G401.6 (cell line): ENCODE measurements at regions not wholly inside any gene's neighbourhood (a gene's known extent, or its start where the extent isn't known, plus 50 kb on each side); places are given as distances from the start of the nearest gene placed in this dataset.
A peak's percentile ranks its signal among the peaks of the same experiment; 100 is the strongest.
"Not testable (repeated sequence)": the region's sequence is repeated elsewhere in the genome, so short reads cannot be mapped to it uniquely, and the experiment has no call there.

Experiments used
- FAIRE-seq: peaks from 2 replicates; lab custom pipeline; 2012; peaks lifted over from hg19 to GRCh38; lab: Jason Lieb, UNC

DNA sequence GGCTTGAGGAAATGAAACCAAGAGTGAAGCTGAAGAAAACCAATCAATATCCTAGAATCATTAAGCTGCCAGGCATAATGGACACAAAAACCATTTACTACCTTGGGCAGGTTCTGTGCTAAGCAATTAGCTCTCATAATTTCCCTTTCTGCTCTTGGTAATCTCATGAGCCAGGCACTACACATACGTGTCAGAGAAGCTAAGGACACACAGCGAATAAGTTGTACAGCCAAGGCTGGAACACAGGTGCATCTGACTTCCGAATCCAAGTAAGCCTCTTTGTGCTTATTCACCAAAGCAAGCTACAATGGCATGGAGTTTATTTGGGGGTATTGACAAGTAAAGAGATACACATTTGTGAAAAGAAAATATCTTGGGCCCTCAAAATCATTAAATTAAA lies 1343.9 kb upstream of the MIR17HG start:
- FAIRE-seq, result no peak

DNA sequence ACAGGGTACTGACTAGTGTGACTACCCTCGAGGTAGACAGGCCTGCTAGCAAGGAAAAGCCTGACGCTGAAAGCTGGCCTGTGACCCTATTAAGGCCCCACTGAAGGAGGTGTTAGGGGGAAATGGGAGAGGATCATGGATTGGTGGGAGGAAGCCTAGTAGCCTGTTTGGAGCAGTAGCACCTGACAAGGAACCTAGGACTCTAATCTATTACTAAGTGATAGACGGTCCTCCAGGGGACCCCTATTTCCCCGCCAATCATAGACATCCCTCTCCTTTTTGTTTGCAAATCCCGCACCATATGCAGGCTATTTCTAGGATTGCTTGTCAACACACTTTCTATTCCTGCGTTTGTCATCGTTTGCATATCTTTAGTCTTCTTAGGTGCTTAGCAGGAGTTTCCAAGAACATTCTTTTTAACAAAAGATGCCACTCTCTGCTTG lies 1338.8 kb upstream of the MIR17HG start:
- FAIRE-seq, result no peak

DNA sequence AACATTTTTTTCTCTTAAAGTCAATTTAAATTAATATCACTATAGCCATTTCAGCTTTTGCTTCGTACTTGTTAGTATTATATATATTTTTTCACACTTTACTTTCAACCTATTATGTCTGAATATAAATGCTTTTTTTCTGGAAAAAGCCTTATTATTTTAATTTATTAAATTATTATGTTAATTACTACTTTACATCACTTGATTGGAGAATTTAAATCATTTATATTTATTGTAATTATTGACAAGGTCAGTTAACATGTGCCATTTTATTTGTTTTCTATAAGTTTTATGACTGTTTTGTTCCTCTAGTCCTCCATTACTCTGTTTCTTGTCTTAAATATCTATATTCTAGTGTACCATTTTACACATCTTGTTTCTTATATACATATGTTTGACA lies 1333.4 kb upstream of the MIR17HG start:
- FAIRE-seq, result peak; percentile 73

DNA sequence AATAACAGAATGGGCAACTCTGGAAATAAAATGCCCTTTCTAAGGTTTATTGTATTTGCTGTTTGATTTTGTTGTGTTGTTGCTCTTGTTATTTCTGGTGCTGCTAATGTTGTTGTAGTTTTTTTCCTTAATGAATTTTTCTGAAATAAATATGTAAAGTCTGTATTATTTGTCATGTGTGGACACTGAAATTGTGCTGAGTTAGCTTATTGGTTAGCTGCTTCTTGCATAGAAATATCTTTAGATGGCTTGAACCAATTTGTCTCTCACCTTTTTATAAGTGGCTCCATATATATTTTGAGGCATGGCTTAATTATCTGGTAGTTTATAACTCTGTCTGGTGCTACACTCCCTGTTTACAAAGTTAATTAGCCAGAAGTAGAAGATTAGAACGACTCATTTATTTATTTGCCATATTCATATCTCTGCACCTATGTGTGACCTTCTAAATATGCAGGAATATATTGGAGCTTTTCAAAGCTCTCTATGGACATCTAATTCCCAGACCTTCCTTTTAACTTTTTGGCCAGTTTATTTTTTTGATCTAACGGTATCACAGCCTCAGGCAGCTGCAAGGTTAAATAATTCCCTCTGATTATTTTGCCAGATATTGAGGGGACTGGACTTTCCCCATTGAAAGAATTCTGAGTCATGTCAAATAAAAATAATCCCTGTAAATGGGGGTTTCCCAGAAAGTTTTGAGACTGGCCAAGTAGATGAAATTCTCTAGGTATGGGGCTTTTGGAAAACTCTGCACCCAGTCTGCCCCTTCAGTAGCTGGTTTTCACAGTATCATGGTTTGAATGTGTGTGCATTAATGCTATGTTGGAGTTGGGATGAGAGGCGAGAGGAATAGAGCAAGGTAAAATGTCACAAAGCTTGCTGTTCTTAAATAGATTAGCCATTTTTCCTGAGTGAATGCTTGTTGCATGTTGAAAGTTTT lies 1331.7 kb upstream of the MIR17HG start:
- FAIRE-seq, result no peak

DNA sequence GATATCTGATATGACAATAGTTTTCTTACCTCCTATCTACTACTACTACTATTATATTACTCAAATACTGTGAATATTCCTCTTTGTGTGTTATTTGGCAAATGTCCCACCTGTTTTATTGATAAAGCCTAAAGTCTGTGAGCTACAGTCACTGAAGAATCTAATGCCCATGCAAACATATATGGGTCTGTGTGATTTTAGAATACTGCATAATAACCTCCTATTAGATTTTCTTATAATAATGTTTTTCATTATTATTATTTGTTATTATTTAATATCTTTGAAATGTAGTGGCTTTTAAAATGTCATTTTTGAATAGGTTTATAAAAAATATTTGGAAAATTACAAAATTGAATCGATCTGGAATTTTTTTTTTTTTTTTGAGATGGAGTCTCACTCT lies 1330.8 kb upstream of the MIR17HG start:
- FAIRE-seq, result peak; percentile 40

DNA sequence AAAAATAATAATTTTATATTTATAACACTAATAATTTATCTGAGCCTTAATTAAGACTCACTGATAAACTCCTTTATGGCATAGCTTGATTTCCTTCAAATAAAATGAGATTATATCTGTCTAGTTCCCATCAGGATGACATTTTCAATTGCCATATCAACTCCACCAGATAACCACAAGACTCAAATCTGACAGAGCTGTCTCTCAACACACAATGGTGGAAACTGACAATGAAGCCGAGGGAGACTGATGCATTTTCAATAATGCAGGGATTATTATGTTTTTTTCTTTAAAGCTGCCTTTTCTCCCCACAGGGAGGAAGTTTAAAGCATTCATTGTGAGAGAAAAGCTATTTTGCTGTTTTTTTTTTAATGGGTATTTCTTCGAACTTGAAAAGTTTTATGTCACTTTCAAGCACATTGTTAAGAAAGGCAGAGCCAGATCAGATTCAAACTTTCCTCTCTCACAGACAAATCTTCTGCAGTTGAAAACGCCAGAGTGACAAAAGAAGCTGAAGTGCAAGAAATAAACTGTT lies 1326.9 kb upstream of the MIR17HG start:
- FAIRE-seq, result no peak

DNA sequence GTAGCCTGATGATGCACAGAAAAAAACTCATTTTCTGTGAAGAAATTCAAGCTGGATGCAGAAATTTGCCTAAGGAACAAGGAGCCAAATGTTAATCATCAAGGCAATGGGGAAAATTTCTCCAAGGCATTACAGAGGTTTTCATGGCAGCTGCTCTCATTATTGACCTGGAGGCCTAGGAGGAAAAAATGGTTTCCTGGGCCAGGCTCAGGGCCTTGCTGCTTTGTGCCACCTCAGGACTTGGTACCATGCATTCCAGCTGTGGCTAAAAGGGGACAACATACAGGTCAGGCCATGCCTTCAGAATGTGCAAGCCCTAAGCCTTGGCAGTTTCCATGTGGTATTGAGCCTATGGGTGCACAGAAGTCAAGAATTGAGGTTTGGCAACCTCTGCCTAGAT lies 1320.1 kb upstream of the MIR17HG start:
- no peak for FAIRE-seq

DNA sequence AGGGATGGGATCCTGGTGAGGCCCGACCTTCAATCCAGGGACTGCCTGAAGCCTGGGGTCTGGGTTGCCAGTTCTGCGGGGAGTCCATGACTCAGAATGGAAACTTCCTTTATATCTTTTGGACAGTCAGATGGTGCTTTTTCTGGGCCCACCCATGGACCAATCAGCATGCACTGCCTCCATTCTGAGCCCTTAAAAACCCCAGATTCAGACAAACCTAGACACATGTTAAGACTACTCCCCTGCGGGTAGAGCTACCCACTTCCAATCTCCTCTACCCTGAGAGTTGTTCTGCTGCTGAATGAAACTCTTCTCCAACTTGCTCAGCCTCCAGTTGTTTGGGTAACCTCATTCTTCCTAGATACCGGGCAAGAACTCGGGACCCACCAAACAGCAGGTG lies 1315.2 kb upstream of the MIR17HG start:
- FAIRE-seq, result no peak

DNA sequence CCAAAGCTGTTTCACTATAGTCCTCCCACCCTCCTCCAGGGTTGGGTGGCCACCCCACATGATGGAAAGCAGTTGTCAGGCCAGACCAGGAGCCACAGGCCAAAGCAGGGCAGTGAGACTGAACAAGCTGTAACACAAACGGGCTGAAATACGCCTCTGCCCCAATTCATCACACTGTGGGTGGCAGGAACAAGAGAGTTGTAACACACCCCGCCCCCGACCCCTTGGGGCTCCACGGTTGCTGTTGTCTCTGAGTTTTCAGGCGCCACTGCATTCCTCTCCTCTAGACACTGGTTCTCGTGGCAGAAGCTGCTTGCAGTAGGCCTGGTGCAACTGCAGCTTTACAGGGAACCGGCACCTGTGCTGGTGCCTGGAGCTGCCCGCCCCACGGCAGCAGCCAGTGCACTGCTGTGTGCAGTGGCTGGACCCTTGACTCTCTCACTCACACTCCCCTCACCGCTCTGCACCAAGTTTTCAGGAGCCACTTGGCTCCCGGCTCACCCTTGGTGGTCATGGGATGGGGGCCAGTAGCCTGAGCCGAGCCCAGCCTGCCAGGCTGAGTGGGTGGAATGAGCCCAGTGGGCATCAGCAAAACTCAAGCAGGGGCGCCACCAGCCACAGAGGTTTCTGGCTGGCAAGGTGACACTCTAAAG lies 1314.5 kb upstream of the MIR17HG start:
- FAIRE-seq, result no peak

DNA sequence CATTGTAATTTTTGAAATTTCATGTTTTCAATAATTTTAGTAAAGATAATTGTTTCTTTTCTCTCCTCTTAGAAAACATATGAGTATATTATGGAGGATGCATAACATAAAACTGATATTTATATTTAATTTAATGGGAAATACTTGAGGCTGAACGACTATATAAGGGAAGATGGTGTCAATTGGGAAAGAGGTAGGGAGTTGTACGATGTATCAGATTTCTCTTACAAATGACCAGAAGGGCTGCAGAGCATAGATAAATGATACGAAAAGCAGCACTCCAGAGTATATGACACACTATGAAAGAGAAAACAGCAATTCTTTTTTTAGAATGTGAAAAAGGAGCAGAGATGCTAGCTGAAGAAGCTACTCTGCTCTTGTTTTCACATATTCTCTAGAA lies 1308.0 kb upstream of the MIR17HG start:
- FAIRE-seq, result no peak

DNA sequence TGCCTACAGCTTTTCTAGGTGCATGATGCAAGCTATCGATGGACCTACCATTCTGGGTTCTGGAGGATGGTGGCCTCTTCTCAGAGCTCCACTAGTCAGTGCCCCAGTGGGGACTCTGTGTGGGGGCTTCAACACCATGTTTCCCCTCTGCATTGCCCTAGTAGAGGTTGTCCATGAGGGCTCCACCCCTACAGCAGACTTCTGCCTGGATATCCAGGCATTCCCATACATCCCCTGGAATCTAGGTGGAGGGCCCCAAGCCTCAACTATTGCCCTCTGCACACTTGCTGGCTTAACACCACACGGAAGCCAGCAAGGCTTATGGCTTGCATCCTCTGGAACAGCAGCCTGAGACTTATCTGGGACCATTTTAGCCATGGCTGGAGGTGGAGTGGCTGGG lies 1299.9 kb upstream of the MIR17HG start:
- no peak for FAIRE-seq

DNA sequence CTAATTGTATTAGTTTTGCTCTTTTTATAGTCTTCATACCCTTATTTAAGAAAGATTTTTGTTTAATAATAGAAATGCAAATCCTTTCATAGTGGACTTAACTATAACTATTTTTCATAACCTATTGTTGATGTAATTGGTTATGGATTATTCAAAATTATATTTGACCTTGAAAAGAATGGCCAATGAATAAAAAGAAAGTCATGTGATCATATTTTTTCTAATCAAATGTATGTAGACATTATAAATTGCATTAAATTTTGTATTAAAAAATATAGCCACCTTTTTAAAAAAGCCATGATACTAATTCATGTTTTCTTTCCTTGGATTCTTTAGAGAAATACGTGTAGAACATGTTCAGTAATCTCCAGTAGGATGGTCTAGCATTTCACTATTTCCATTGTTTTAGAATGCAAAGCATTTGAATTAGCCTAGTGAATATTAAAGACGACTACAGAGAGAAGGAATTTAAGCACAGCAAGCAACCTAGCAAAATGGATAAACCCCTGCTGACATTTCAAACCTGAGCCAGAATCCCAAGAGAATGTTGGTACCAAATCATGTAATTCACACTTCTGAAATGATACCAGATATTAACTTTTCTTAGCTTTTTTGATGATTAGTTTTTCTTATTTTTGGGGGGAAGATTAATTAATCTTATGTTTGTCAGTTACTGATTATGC lies 1297.4 kb upstream of the MIR17HG start:
- peak; percentile 63 for FAIRE-seq

DNA sequence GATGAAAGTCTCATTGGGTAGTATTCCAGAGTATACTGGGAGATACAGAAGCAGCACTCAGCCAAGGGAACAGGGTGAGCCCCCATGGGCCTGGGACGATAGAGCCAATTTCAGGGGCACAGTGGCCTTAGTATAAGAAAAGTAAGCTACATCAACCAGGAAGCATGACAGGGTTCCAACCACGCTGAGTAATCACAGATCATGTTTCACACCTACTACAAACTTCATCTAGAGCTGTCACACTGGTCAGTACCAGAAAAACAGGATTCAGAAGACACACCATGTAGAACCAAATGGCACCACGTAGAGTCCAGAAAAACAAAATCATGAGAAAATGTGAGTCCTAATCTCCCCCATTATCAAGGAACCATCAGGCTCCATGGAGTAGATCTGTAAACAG lies 1292.4 kb upstream of the MIR17HG start:
- no peak for FAIRE-seq

DNA sequence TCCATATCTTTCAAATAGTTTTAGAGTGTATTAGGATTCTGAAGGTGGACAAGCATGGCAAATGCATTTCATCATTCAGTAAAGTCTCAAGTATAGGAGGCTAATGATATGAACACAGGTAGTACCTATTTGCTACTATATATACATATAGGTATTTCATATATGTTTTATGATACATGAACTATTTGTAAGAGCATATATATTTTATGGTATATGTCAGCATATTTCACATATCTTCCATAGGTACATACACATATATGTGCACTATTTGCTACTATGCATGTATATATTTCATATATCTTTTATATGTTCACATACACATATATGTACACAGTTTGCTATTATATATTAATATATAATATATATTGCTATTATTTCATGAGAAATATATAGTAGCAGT lies 1291.7 kb upstream of the MIR17HG start:
- FAIRE-seq, result peak; percentile 51

DNA sequence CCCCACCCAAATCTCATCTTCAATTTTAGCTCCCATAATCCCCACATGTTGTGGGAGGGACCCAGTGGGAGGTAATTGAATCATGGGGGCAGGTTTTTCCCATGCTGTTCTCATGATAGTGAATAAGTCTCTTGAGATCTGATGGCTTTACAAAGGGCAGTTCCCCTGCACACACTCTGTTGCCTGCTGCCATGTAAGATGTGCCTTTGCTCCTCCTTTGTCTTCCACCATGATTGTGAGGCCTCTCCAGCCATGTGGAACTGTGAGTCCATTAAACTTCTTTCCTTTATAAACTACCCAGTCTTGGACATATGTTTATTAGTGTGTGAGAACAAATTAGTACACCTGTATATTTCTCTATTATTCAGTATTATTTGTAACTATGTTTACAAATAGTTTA lies 1283.3 kb upstream of the MIR17HG start:
- FAIRE-seq, result not testable (repeated sequence)

DNA sequence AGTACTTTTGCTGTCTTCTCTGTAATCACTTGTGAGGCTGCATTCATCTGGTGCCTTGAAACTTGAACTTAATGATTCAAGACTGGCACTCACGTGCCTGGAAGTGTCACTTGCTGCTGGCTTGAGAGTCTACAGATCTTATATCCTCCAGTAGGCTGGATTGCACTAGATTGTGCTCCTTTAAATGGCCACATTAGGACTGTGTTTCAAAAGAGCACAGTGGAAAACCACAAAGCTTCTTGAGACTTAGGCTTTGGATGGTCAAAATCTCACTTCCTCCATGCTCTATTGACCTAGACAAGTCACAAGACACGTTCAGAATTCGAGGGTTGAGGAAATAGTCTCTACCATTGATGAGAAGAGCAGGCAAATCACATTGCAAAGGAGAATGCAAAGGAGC lies 1278.8 kb upstream of the MIR17HG start:
- no peak for FAIRE-seq

DNA sequence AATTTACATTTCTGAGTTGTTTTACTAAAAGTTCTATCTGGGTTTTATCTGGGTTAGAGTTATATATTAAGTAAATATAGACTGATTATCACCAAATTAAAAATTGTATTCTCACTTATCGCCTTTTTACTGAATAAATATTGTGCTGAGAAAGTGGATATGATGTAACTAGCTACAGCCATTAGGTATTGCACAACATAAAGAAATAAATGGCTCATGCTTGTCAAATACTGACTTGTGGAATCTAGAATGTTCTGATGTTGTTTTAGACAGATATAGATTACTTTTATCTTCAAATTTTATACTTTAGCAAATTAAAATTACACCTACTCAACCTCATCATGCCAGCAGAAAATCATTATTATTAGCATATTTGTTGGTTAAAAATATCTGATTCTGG lies 1277.1 kb upstream of the MIR17HG start:
- no peak for FAIRE-seq

DNA sequence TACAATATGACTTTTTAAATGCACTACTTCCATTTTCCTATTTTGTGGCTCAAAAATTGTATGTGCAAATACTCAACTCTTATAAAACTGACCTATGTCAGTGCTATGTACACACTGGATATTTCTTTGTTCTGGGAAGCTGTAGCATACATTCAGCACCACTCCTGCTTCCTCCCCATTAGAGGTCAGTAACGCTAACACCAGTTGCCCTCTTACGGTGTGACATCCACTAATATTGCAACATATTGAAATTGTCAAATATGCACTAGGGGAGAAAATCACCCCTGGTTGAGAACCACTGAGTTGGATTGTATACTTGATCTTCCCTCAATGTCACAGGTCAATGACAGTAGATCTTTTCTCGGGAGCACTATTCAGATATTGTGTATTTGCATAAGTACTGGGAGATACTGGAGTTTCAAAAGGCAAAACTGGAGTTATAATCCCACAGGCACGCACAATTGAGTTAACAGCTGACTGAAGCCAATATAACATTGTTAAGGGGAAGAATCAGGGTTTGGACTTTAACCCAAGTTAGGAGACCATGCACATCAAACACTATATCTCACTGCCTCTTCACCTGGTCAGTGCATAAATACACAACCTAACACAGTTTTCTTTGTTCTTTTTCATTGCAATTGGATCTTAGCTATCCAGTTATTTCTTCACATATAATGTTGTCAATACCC lies 1276.5 kb upstream of the MIR17HG start:
- FAIRE-seq, result no peak

DNA sequence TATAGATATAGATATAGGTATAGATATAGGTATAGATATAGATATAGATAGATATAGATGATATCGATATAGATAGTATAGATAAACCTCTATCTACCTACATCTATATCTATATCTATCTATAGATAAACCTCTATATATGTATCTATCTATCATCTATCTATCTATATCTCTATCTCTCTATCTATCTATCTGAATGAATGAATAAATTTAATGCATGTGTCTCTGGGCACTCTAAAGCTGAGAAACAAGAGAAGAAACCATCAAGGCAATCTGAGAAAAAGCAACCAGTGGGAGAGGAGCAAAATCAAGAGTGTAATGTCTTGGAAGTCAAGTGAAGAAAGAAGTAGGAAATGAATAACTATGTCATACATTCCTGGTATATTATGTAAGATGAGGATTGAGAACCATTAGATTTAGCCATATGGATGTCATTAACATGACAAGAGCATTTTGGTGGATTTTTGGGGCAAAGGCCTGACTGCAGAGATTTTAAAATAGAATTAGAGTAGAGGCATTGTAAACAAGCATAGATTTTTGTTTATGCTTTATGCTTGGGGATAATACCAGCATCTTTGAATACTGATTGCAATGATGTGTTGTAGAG lies 1262.7 kb upstream of the MIR17HG start:
- FAIRE-seq, result no peak

DNA sequence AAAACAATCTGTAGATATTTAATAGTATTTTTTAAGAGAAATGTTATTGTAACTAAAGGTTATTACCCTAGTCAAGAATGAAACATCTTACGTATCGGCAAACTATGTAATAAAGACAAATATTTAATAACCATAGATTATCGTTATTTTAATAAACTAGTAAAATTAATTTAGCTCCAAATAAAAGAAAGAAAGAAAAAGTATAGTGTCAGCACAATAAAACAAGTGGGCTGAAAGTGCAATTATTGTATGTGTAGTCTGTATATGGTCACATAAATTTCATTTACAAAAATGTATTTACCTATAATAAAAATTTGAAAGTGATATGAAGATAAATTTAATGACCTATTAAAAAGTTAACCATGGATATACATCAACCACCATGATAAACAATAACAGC lies 1258.4 kb upstream of the MIR17HG start:
- FAIRE-seq, result peak; percentile 61

DNA sequence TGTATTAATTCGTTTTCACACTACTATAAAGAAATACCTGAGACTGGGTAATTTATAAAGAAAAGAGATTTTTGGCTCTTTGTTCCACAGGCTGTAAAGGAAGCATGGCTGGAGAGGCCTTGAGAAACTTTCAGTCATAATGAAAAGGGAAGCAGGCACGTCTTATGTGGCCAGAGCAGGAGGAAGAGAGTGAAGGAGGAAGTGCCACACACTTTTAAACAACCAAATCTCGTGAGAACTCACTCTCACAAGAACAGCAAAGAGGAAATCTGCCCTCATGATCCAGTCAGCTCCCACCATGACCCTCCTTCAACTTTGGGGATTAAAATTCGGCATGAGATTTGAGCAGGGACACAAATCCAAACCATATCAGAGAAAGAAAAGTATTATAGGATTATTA lies 1255.9 kb upstream of the MIR17HG start:
- FAIRE-seq, result no peak

DNA sequence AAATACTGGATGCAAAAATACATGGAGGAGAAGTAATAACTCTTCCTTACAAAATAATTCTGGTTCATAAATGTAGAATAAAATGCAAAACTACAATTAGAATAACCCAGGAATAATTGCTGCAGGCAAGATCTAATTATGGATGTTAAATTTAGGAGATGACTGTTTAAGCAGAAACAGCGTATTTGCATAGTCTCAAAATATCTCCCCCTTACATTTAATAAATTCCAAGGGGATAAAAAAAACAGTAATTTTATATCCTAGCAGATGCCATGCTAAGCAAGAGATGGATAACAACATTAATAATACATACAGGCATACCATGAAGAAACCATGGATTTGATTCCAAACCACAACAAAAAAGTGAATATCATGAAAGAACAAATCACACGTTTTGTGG lies 1253.1 kb upstream of the MIR17HG start:
- FAIRE-seq, result no peak
